Natural killer cell (primary cell): ENCODE measurements at regions not wholly inside any gene's neighbourhood (a gene's known extent, or its start where the extent isn't known, plus 50 kb on each side); places are given as distances from the start of the nearest gene placed in this dataset.
"Not testable (repeated sequence)": the region's sequence is repeated elsewhere in the genome, so short reads cannot be mapped to it uniquely, and the experiment has no call there.

Source experiments
- ATAC-seq, 3 donors: fragments of 150-1000 bp in 2 of 3; fragments of 200-7000 bp in 1 of 3; cut with Tn5 transposase; 1 replicate in 1 of 3; 2 replicates in 2 of 3; pipeline ENCODE4 v1.10.0; 2021; ENCODE audit warnings: mild to moderate bottlenecking in 2 of 3, moderate library complexity in 2 of 3
- DNase-seq, 2 donors: peaks; one replicate each; pipeline versions ENCODE4 v3.0.0 to v3.0.0-alpha.2; 2013 to 2021; ENCODE audit warnings: mixed read lengths in 1 of 2
- H3K27ac ChIP-seq: one replicate; pipeline ENCODE4 v1.5.1; 2013; ENCODE audit warnings: mild to moderate bottlenecking, low read length
- H3K27me3 ChIP-seq: one replicate; pipeline ENCODE4 v1.6.1; 2013; ENCODE audit warnings: low read length; ENCODE audit not compliant: control insufficient read depth, insufficient read depth
- H3K36me3 ChIP-seq: one replicate; pipeline ENCODE4 v1.6.1; 2013; ENCODE audit warnings: low read length; ENCODE audit not compliant: control insufficient read depth, insufficient read depth
- H3K4me1 ChIP-seq: one replicate; pipeline ENCODE4 v1.6.1; 2013; ENCODE audit warnings: low read length; ENCODE audit not compliant: control insufficient read depth, insufficient read depth
- H3K4me3 ChIP-seq: one replicate; pipeline ENCODE4 v1.5.1; 2013; ENCODE audit warnings: low read length
- H3K9me3 ChIP-seq: one replicate; pipeline ENCODE4 v1.6.1; 2013; ENCODE audit warnings: low read length; ENCODE audit not compliant: control insufficient read depth, insufficient read depth
- H3K27ac Mint-ChIP-seq, 2 donors: one replicate each; pipeline ENCODE4 v1.8.0; 2022; ENCODE audit warnings: mild to moderate bottlenecking in 2 of 2, mixed read lengths in 2 of 2, moderate library complexity in 1 of 2
- H3K27me3 Mint-ChIP-seq, 2 donors: one replicate each; pipeline ENCODE4 v1.8.0; 2022; ENCODE audit warnings: low read depth in 2 of 2, mixed read lengths in 2 of 2
- H3K36me3 Mint-ChIP-seq: one replicate; pipeline ENCODE4 v1.8.0; 2022; ENCODE audit warnings: mixed read lengths
- H3K4me1 Mint-ChIP-seq, 2 donors: one replicate each; pipeline ENCODE4 v1.8.0; 2022; ENCODE audit warnings: mixed read lengths in 2 of 2
- H3K4me3 Mint-ChIP-seq: one replicate; pipeline ENCODE4 v1.8.0; 2022; ENCODE audit warnings: mild to moderate bottlenecking, moderate library complexity, mixed read lengths
- H3K9me3 Mint-ChIP-seq, 2 donors: one replicate each; pipeline ENCODE4 v1.8.0; 2022; ENCODE audit warnings: mixed read lengths in 2 of 2
- WGBS: methylation state at CpG from one replicate; pipeline ENCODE4 v1.1.7; 2013; ENCODE audit warnings: missing lambda C conversion rate; ENCODE audit not compliant: insufficient coverage; 5-methylcytosine and 5-hydroxymethylcytosine counted together
- intact Hi-C: fragments of 100-400 bp; cut with micrococcal nuclease; formaldehyde crosslinking; loops from one replicate; pipeline ENCODE4 v1.14.2; 2022
- TF ChIP-seq, protein P1 (sequence below): fragments of 200-600 bp; IDR thresholded peaks from one replicate; pipeline ENCODE4 v1.8.0; 2022; ENCODE audit warnings: antibody characterized with exemption

DNA sequence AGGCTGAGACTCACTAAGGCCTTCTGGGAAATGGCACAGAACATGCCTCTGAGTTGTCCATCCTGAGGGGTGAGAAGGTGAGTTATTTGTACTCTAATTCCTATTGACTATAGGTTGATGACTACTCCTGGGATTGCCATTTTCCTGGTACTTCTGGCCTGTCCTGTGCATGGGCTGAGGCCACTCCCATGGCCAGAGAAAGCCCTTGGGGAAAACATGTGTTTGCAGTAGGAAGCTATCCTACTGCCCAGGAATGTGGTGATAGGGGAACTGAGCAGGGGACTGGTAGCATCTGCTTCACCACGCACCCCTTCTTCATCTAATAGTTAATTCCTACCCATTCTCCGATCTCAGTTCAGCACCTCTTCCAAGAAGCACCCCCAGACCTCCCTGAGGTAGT, 62.6 kb upstream of the MEX3C start:
- Mint-ChIP-seq H3K27ac (no peak overlapping the region), H3K4me3 (no peak overlapping the region), H3K4me1 (no peaks in the 10 kb centered on the region), H3K36me3 (no peaks in the 10 kb centered on the region), H3K9me3 (no peaks in the 10 kb centered on the region), H3K27me3 (peaks cover 0 to 7% of the 10 kb centered on the region in 2 donors)
- Histone ChIP-seq H3K27me3 (no peaks in the 10 kb centered on the region), H3K27ac (no peak overlapping the region), H3K4me1 (no peaks in the 10 kb centered on the region), H3K36me3 (no peaks in the 10 kb centered on the region), H3K9me3 (no peaks in the 10 kb centered on the region), H3K4me3 (no peak overlapping the region)
- no peak for ATAC-seq
- intact Hi-C loops = no loop called here
- TF ChIP-seq, protein P1, sequence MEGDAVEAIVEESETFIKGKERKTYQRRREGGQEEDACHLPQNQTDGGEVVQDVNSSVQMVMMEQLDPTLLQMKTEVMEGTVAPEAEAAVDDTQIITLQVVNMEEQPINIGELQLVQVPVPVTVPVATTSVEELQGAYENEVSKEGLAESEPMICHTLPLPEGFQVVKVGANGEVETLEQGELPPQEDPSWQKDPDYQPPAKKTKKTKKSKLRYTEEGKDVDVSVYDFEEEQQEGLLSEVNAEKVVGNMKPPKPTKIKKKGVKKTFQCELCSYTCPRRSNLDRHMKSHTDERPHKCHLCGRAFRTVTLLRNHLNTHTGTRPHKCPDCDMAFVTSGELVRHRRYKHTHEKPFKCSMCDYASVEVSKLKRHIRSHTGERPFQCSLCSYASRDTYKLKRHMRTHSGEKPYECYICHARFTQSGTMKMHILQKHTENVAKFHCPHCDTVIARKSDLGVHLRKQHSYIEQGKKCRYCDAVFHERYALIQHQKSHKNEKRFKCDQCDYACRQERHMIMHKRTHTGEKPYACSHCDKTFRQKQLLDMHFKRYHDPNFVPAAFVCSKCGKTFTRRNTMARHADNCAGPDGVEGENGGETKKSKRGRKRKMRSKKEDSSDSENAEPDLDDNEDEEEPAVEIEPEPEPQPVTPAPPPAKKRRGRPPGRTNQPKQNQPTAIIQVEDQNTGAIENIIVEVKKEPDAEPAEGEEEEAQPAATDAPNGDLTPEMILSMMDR = no peak
- 89% methylated on average over 2 of the region's 2 CpGs for WGBS
- no peak for DNase-seq

GRCh38 chr18:51266077-51266476, 68.6 kb upstream of the MEX3C start:
- H3K27me3 Mint-ChIP-seq, H3K4me1 ChIP-seq, intact Hi-C loops, H3K36me3 Mint-ChIP-seq, ATAC-seq, H3K4me3 ChIP-seq, H3K4me3 Mint-ChIP-seq, H3K27ac Mint-ChIP-seq, H3K9me3 Mint-ChIP-seq, H3K4me1 Mint-ChIP-seq, H3K27ac ChIP-seq, H3K9me3 ChIP-seq, DNase-seq, H3K36me3 ChIP-seq, H3K27me3 ChIP-seq: not testable (repeated sequence)
- WGBS = 56% methylated on average over 4 of the region's 4 CpGs

DNA sequence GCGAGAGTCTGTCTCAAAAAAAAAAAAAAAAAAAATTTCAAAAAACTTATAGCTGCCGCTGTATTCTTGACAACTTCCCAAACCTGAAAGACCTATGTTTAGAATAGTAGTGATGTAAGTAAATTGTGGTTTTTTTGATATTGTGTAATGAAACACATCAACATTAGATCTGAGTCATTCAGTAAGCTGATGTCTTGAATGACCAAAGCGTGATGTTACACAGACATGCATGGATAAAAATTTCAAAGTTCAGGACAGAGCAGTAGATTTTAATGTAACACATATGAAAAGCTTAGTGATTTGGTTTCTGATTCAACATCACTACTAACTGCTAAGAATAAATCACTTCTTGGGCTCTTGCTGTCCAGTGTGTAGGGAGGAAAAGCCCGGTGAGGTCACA, 69.3 kb upstream of the MEX3C start:
- Histone ChIP-seq H3K4me1 (no peaks in the 10 kb centered on the region), H3K9me3 (no peaks in the 10 kb centered on the region), H3K4me3 (no peak overlapping the region), H3K27me3 (no peaks in the 10 kb centered on the region), H3K27ac (no peak overlapping the region), H3K36me3 (no peaks in the 10 kb centered on the region)
- TF ChIP-seq, protein P1 = no peak
- H3K4me3 Mint-ChIP-seq = no peak overlapping the region
- 81% methylated on average over 2 of the region's 4 CpGs for WGBS
- intact Hi-C loops = no loop called here
- H3K9me3 Mint-ChIP-seq = no peaks in the 10 kb centered on the region
- H3K27ac Mint-ChIP-seq = no peak overlapping the region
- DNase-seq = no peak
- ATAC-seq = peak; percentile 26 to 71 (median 55)
- no peaks in the 10 kb centered on the region for H3K36me3 Mint-ChIP-seq
- H3K27me3 Mint-ChIP-seq = peaks cover 3 to 4% of the 10 kb centered on the region in 2 donors
- no peaks in the 10 kb centered on the region for H3K4me1 Mint-ChIP-seq

DNA sequence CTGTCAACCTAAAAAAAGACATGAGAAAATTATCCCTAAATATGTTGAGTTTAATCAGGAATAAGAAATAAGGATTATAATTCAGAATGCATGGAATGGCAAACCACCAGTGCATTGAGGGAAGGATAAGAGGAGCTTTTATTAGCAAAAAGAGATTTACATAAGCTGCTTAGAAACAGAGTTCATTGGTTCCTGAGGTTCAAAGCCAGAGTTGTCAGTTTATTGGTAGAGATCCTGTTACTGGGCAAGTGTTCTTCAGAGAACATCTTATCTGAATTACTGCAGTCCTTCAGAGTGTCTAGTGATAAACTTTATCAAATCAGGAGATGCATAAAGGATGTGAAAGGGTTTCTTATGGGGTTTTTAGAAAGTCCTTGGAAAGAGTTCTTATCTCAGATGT, 76.0 kb upstream of the MEX3C start:
- ATAC-seq = no peak
- no peak overlapping the region for H3K4me3 ChIP-seq
- H3K9me3 ChIP-seq = no peaks in the 10 kb centered on the region
- no peak for DNase-seq
- peaks cover 0 to 6% of the 10 kb centered on the region in 2 donors for H3K27me3 Mint-ChIP-seq
- H3K36me3 Mint-ChIP-seq = no peaks in the 10 kb centered on the region
- peaks cover 0 to under 1% of the 10 kb centered on the region in 2 donors for H3K4me1 Mint-ChIP-seq
- H3K9me3 Mint-ChIP-seq = no peaks in the 10 kb centered on the region
- intact Hi-C loops = no loop called here
- H3K27me3 ChIP-seq = no peaks in the 10 kb centered on the region
- TF ChIP-seq, protein P1 = no peak
- no peaks in the 10 kb centered on the region for H3K36me3 ChIP-seq
- no peak overlapping the region for H3K27ac Mint-ChIP-seq
- H3K27ac ChIP-seq = no peak overlapping the region
- no peaks in the 10 kb centered on the region for H3K4me1 ChIP-seq
- H3K4me3 Mint-ChIP-seq = no peak overlapping the region
